ENCODE measurements at regions not wholly inside any gene's neighbourhood (a gene's known extent, or its start where the extent isn't known, plus 50 kb on each side); places are given as distances from the start of the nearest gene placed in this dataset.

DNA sequence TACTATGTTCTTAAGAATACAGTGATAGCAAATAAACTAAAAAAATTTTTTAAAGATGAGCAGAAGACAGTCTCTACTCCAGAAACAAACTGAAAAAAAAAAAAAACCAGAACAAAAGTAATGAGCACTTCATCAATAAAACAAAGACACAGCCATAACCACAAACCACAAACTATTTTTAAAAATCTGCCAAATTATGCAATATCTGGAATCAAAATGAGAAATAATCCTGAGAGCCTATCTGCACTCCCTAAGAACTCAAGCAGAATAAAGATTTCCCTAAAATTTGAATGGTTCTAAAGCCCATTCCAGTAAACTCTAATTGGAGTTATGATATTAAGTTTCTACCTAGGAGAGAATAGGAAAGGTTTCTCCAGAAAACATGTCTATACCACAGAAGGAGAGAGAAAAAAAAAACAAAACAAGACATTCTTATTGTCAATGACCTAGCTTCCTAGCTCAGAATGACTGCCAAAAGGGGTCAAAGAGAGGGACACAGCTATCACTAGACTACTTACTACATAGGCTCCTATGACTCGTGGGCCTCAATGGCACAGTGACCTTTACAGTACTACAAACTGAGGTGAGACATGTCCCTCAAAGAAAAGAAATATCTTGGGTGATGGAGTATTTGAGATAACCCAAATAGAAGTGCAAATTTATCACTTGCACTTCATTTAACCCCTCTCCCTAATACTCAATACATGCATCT is 262.8 kb downstream of the ZEB2 start:
- no peak for DNase-seq (ENCODE audit: low spot score)

DNA sequence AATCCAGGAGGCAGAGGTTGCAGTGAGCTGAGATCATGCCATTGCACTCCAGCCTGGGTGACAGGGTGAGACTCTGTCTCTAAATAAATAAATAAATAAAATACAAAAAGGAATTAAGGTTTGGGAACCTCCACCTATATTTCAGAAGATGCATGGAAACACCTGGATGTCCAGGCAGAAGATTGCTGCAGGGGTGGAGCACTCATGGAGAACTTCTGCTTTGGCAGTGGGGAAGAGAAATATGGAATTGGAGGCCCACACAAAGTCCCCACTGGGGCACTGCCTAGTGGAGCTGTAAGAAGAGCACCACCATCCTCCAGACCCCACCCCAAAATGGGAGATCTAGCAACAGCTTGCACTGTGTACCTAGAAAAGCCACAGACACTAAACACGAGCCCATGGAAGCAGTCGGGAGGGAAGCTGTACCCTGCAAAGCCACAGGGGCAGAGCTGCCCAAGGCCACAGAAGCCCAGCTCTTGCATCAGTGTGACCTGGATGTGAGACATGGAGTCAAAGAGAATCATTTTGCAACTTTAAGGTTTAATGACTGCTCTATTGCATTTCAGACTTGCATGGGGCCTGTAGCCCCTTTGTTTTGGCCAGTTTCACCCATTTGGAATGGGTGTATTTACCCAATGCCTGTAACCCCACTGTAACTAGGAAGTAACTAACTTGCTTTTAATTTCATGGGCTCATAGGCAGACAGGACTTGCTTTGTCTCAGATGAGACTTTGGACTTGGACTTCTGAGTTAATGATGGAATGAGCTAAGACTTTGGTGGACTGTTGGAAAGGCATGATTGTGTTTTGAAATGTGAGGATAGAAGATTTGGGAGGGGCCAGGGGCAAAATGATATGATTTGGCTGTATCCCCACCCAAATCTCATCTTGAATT is 265.3 kb downstream of the ZEB2 start:
- DNase-seq (ENCODE audit: low spot score) = no peak
- TF ChIP-seq, protein P1, sequence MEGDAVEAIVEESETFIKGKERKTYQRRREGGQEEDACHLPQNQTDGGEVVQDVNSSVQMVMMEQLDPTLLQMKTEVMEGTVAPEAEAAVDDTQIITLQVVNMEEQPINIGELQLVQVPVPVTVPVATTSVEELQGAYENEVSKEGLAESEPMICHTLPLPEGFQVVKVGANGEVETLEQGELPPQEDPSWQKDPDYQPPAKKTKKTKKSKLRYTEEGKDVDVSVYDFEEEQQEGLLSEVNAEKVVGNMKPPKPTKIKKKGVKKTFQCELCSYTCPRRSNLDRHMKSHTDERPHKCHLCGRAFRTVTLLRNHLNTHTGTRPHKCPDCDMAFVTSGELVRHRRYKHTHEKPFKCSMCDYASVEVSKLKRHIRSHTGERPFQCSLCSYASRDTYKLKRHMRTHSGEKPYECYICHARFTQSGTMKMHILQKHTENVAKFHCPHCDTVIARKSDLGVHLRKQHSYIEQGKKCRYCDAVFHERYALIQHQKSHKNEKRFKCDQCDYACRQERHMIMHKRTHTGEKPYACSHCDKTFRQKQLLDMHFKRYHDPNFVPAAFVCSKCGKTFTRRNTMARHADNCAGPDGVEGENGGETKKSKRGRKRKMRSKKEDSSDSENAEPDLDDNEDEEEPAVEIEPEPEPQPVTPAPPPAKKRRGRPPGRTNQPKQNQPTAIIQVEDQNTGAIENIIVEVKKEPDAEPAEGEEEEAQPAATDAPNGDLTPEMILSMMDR (IDR thresholded peaks at IDR 0.05; ENCODE audit: extremely low read depth, missing control alignments) = no peak

More for the DNA sequence above, 262.8 kb downstream of the ZEB2 start:
- TF ChIP-seq, protein P1 (IDR thresholded peaks at IDR 0.05; ENCODE audit: extremely low read depth, missing control alignments) = no peak

DNA sequence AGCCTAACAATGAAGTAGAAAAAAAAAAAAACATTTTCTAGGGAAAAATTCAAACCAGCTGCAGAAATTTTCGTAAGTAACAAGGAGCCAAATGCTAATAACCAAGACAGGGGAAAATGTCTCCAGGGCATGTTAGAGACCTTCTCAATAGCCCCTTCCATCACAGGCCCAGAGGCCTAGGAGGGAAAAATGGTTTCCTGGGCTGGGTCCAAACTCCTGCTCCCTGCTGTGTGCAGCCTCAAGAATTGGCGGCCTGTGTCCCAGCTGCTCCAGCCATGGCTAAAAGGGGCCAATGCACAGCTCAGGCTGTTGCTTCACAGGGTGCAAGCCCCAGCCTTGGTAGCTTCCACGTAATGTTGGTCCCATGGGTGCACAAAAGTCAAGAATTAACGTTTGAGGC is 266.2 kb downstream of the ZEB2 start:
- DNase-seq (ENCODE audit: low spot score) = no peak
- TF ChIP-seq, protein P1 (IDR thresholded peaks at IDR 0.05; ENCODE audit: extremely low read depth, missing control alignments) = no peak

DNA sequence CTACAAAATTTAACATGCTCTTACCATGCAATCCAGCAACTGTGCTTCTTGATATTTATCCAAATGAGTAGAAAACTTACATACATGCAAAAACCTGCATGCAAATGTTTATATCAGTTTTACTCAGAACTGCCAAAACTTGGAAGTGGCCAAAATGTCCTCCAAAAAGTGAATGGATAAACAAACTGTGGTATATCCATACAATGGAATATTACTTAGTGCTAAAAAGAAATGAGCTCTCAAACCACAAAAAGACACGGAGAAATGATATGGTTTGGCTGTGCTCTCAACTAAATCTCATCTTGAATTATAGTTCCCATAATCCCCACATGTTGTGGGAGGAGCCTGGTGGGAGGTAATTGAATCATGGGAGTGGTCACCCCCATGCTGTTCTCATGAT is 267.2 kb downstream of the ZEB2 start:
- DNase-seq (ENCODE audit: low spot score) = no peak

DNA sequence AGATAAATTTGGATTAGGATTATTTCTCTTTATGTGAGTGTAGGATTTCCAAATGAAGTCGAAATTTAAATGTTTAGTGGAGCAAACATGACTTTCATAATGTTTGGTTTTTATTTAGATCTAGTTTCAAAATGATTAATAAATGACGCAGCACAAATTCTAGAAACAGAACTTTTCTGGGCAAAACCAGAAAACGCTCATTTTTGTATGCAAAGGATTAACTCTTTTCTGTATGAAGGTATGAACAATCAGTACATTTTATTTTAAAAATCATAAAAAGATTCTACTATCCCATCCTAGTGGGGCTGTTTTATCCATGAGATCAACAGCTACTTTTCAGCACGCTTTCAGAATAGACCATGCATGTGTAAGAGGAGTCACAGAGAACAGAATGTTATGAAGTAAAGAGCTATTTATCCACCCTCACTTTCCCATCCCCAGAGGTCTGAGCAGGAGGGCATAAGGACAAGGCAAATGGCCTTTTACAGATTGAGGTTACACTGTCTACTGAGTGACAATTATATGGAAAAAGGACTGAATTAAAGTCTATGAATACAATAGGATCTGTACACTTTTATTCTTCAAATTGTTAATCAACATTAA is 270.8 kb downstream of the ZEB2 start:
- TF ChIP-seq, protein P1 (IDR thresholded peaks at IDR 0.05; ENCODE audit: extremely low read depth, missing control alignments) = no peak

More for the DNA sequence above, 267.2 kb downstream of the ZEB2 start:
- TF ChIP-seq, protein P1 (IDR thresholded peaks at IDR 0.05; ENCODE audit: extremely low read depth, missing control alignments) = no peak

DNA sequence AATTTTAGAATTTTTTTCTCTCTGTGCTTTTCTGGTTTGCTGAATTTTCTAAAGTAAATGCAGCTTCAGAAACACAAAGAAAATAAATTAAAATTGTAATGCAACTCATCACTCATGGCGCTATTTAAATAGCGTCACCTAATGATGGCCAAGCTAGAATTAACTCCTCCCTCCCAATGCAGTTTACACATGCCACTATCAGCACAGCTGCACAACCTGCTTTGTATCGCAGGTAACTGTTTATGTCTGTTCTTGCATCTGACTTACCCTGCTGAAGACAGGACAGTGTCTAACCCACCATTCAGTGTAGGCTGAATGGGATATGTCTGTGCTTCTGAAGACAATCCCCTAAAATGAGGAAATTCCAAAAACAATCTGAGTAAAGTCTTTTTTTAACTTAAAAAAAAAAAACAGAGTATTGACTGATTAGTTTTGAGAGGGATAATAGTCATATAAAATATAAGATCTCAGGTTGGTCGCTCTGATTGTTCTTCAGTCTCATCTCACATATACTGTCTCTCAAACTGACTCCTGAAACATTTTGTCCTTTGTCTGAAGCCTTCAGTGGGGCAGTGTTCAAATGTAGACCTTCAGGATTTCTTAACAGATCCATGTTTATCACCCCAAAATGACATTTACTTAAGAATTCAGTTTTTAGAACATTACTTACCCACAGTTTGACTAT is 271.4 kb downstream of the ZEB2 start:
- TF ChIP-seq, protein P1 (IDR thresholded peaks at IDR 0.05; ENCODE audit: extremely low read depth, missing control alignments) = no peak
- DNase-seq (ENCODE audit: low spot score) = no peak

More for the DNA sequence above, 270.8 kb downstream of the ZEB2 start:
- no peak for DNase-seq (ENCODE audit: low spot score)

Data from GM20000 (cell line).